ENCODE measurements at regions not wholly inside any gene's neighbourhood (a gene's known extent, or its start where the extent isn't known, plus 50 kb on each side); places are given as distances from the start of the nearest gene placed in this dataset.

- no peak for TF ChIP-seq EZH2 (IDR thresholded peaks at IDR 0.05)
- no peak for TF ChIP-seq FOXP2 (optimal IDR thresholded peaks at IDR 0.05; ENCODE audit: control extremely low read depth, extremely low read length, insufficient read depth)
Measured at GRCh38 chr4:42237451-42237850, 85.0 kb upstream of the BEND4 start.

Data from SK-N-MC (cell line).